HPDE6-E6E7 (cell line): ENCODE measurements at regions not wholly inside any gene's neighbourhood (a gene's known extent, or its start where the extent isn't known, plus 50 kb on each side); places are given as distances from the start of the nearest gene placed in this dataset.

Experiments used
- DNase-seq: peaks from one replicate; pipeline ENCODE4 v3.0.0; 2011; ENCODE audit warnings: missing footprints; ENCODE audit errors: extremely low spot score

GRCh38 chr11:91244912-91245311, 979.7 kb upstream of the FAT3 start:
- no peak for DNase-seq

GRCh38 chr11:91243630-91244029, 981.0 kb upstream of the FAT3 start:
- no peak for DNase-seq

- no peak for DNase-seq
Measured at GRCh38 chr11:91243051-91243450, 981.6 kb upstream of the FAT3 start.

GRCh38 chr11:91241226-91241625, 983.4 kb upstream of the FAT3 start:
- DNase-seq = no peak

GRCh38 chr11:91239359-91239758, 985.3 kb upstream of the FAT3 start:
- no peak for DNase-seq

- no peak for DNase-seq
Measured at GRCh38 chr11:91231226-91231625, 993.4 kb upstream of the FAT3 start.

- no peak for DNase-seq
Measured at GRCh38 chr11:91230647-91231046, 994.0 kb upstream of the FAT3 start.

- DNase-seq = no peak
Measured at GRCh38 chr11:91222830-91223229, 1000.0 kb upstream of the CHORDC1 start.

- peak; percentile 19 for DNase-seq
Measured at GRCh38 chr11:91220476-91221202, 997.8 kb upstream of the CHORDC1 start.

- DNase-seq = no peak
Measured at GRCh38 chr11:91219535-91219934, 996.7 kb upstream of the CHORDC1 start.

- no peak for DNase-seq
Measured at GRCh38 chr11:91209751-91210150, 986.9 kb upstream of the CHORDC1 start.

- DNase-seq = no peak
Measured at GRCh38 chr11:91209306-91209705, 986.5 kb upstream of the CHORDC1 start.

GRCh38 chr11:91199866-91200265, 977.0 kb upstream of the CHORDC1 start:
- no peak for DNase-seq

- no peak for DNase-seq
Measured at GRCh38 chr11:91194546-91194945, 971.7 kb upstream of the CHORDC1 start.

GRCh38 chr11:91188484-91188883, 965.6 kb upstream of the CHORDC1 start:
- no peak for DNase-seq

GRCh38 chr11:91187314-91187713, 964.5 kb upstream of the CHORDC1 start:
- DNase-seq = no peak

- no peak for DNase-seq
Measured at GRCh38 chr11:91178366-91178765, 955.5 kb upstream of the CHORDC1 start.

- DNase-seq = no peak
Measured at GRCh38 chr11:91174734-91175133, 951.9 kb upstream of the CHORDC1 start.

- no peak for DNase-seq
Measured at GRCh38 chr11:91174193-91174592, 951.3 kb upstream of the CHORDC1 start.

- DNase-seq = peak; percentile 10
Measured at GRCh38 chr11:91173701-91174100, 950.9 kb upstream of the CHORDC1 start.

- DNase-seq = no peak
Measured at GRCh38 chr11:91170711-91171110, 947.9 kb upstream of the CHORDC1 start.

- DNase-seq = no peak
Measured at GRCh38 chr11:91164452-91164822, 941.6 kb upstream of the CHORDC1 start.

- no peak for DNase-seq
Measured at GRCh38 chr11:91163619-91164451, 941.0 kb upstream of the CHORDC1 start.
